GM04503 (cell line): ENCODE measurements at regions not wholly inside any gene's neighbourhood (a gene's known extent, or its start where the extent isn't known, plus 50 kb on each side); places are given as distances from the start of the nearest gene placed in this dataset.

ENCODE experiments used
- DNase-seq: peaks from one replicate; pipeline ENCODE4 v3.0.0-alpha.2; 2012; ENCODE audit warnings: low read depth

DNA sequence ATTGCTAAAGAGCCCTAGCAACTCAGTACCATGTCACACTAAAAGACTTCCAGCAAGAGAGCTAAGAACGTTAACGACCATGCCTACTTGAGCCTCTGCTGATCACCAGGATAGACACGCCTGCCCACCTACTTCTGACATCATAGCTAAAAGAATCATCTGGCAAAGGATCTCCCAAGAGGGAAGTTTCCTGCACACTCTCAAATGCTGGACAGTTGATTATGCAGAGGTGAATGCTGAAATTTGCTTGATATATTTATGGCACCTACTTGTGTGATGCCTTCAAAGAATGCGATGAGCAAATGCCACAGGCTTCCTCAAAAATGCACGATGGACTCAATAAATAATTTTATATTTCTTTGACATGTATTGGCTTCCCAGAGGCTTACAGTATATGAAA lies 113.6 kb downstream of the GALC start:
- DNase-seq, result no peak

DNA sequence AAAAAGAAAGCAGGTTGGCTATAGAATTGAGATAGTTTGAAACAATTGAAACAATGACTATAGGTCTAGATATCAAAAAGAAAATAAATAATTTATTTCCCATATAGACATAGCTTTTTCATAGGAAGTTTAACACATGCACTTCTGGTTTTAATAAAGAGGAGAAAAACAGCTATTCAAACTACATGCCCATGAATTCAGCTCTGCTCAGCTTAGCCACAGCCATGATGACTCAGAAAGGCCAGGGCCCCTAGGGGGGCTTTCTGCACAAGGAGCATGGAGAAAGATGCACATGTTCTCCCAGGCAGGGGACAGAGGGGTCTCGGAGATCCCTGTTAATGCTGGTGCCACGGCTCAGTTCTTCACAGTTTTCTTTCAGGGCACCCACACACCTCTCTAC lies 114.0 kb downstream of the GALC start:
- no peak for DNase-seq

DNA sequence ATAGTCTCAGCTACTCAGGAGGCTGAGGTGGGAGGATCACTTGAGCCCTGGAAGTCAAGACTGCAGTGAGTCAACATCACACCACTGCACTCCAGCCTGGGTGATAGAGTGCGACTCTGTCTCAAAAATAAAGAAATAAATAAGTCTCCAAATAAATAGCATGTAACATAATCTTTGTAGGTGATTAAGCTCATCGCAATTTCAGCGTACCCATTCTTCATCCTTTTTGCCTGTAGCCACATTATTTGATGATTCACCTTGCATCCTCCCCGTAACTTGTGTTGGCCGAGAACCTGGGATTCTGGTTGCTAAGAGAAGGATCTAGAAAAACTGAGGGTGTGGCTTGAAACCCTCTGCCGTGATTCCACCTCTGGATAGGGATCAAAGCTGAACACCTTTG lies 115.1 kb downstream of the GALC start:
- DNase-seq, result no peak

DNA sequence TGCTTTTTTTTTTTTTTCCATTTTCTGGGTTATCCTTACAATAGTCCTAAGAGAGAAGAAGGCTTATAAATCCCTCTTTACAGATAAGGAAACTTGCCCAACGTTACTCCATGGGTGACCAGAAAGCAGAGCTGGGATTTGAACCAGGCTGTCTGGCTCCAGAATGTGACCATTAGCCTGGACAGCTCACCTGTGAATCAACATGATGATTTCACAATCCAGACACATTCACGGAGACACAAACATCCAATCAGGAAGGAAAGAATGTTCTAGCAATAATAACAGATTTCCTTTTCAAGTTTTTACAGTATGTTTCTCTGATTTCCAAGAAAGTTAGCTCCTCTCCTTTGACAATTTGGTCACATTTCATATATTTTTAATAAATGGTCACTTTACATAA lies 118.3 kb downstream of the GALC start:
- DNase-seq, result no peak

DNA sequence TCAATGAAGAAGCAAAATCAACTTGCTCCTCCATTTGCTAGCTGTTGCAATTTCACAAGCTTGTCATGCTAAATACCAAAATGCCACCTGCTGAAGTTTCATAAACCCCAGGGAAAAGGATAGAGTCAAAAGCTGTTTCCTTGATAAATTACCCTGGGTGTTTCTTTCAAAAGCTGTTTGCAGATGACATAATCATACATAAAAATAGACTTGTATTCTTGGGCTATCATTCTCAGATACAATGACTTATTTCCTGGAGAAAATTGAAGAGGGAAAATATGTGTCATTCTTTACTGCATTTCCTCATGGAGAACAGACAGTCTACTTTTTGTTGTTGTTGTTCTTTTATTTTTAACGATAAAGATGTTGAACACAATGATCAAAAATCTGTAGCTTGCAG lies 119.2 kb downstream of the GALC start:
- no peak for DNase-seq

DNA sequence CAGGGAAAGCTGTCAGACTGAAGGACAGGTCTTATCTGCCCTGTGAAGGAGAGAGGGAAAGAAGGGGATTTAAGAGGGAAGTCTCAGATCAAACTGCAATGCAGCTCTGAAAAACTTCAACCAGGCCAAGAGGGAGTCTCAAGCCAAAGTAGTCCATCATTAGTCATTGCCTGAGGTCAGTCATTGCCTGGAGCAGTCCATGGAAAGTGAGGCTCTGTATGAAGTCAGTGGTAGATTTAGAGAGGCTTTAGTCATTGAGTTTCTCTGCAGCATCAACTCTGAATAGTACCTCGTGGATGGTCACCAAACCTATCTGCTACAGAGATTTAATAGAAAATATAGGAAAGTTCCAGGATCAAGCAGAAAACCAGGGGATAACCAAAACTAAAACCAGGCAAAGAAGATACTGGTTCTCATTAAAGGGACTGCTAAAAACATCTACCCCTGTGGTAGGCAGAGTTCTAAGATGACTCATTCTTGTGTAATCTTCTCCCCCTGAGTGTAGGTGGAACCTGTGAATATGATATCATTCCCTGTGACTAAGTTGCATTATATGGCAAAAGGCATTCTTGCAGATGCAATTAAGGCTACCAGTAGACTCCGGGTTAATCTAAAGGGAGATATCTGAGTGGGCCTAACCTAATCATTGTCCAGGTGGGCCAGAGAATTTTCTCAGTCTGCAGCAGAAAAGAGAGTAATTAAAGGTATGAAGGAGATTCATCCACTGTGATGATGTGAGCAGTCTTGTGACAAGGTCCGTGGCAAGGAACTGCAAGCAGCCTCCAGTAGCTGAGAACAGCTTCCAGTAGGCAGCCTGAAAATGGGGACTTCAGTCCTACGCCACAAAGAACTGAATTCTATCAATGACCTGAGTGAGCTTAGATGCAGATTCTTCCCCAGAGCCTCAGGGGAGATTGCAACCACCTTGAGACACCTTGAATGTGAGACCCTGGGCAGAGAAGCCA lies 123.1 kb downstream of the GALC start:
- DNase-seq, result peak; percentile 47

DNA sequence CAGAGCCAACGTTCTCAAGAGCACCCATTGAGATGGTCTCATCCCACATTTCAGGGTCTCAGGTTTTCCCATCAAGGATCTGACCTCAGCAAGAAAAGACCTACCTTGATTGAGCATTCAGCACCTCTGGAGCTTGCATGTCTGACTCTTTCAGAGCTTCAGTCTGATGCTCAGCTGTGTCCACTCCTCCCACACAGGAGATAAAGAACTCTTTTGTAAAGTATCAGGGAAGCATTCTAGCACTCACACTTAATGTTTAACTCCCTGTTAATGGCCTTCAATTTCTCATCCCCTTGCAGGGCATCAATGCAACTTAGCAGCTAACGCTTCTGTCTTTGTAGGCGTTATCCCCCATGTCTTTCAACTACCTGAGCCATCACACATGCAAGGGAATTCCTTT lies 124.1 kb downstream of the GALC start:
- DNase-seq, result no peak

DNA sequence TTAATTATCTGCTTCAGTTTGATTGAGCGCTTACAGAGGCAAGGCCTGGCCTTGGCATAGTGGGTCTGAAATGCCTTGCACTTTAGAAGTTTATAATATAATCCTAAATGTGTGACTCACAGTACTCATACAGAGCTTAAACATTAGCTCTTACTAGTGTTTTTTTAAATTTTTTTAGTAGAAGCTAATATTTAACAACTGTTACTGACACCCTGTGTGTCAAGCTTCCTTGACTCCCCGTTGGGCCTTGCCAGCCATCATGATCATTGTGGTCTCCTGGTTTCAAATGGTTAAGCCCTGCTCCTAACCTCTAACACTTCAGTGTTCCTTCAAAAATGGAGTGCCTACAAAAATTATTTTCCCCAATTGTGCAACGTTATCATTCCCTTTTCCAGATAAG lies 126.9 kb downstream of the GALC start:
- DNase-seq, result no peak

DNA sequence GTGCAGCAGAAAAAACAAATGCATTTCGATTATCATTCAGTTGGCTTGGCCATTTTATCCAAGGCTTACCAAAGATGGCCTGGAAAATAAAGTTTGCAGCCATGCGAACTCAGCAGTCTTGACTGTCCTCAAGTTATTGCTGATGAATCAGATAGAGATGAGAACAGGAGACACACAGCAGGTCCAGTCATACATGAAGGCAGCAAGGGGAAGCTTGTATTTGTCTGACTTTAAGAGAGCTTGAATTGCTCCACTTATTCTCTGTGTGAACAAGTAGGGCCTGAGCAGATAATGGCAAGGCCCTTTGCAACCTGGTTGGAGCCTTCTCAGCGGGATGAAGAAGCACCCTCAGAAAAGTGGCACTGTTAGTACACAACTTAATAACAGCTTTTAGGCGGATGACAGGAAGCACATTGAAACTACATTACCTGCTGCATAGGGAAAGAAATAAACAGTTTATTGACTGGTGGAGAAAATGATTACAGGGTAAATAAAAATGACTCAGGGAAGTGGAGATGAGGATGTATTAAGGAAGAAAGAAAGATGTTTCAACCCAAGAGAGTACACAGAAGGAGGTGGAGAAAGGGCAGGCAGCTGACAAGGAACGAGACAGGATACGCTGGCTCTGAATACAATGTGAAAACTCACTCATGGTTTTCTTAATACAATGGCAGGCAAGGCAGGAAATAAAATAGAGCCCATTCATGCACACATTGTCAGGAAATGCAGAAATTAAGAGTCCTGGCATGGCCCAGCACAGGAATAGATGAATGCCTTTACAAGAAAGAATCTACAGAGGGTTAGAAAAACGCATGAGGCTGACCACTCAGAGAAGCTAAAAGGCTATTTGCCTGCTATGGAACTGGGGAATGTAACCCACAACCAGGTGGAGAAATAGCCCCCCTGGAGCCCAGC lies 128.4 kb downstream of the GALC start:
- DNase-seq, result no peak

DNA sequence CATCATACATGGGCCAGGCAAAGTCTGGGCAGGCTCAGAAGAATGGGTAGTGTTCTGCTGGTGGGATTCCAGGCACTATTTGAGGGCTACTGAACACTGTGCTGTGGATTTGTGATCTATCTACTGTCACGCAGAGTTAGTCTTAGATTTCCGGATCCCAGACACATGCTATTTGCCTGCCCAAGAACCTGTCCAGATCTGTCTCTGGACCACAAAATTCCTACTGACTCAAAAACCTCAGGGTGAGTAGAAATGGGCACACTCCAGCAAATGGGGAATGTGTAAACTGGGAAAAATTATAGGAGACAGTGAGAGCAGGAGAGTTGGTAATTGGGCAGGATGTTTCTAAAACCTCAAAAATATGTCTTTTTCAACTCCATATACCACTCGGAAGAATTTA lies 129.9 kb downstream of the GALC start:
- DNase-seq, result no peak

DNA sequence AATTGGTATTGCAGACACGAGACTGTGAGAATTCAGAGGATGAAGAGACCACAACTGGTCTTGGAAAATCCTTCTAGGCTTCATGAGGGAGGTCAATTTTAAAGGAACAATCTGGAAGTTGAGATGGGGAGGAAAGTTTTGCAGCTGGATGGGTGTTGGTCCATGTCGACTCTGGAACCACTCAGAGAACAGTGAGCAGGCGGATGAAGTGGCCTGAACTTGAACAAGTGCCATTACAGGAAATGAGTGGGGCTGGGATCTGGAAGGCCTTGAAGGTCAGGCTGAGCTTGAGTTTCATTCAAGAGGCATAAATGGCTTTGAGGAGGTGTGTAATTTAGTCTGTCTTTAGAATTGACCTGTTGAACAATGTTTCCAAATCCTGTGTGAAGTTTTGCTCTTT lies 140.9 kb downstream of the GALC start:
- no peak for DNase-seq

DNA sequence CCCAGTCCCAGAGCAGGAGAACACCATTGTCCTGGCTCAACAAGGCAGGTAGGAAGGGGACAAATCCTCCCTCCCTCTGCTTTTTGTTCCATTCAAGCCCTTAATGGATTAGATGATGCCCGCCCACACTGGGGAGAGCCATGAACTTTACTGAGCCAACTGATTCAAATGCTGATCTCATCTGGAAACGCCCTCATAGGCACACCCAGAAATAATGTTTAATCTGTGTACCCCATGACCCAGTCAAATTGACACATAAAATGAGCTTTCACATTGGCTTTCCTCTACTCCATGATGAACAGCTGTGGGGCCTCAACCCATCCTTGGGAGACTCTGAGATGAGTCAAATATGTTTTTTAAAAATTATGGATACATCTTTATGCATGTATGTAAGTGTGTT lies 141.8 kb downstream of the GALC start:
- DNase-seq, result no peak

DNA sequence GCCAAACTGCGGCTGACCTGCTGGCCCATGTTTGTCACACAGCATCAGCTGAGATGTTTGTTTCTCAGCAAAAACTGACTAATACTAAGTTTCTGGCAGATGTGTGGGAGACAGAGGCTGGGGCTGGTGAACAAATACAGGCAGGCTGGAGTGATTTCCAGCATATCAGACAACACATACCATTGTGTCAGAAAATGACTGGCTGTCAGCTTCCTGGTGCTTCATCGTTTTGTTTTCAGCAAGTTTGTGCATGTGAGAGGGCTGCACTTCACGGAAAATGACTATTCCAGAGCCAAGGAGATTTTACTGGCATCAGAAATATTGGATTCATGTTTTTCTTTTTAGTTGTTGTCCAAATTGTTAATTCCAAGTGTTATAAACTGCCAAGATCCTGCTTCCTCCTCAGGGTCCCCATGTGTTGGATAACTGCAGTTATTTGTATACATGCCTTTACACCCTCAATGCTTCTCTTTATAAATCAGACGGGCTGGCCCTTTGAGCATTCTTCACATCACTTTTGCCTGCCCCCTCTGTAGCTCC lies 145.7 kb downstream of the GALC start:
- DNase-seq, result no peak

DNA sequence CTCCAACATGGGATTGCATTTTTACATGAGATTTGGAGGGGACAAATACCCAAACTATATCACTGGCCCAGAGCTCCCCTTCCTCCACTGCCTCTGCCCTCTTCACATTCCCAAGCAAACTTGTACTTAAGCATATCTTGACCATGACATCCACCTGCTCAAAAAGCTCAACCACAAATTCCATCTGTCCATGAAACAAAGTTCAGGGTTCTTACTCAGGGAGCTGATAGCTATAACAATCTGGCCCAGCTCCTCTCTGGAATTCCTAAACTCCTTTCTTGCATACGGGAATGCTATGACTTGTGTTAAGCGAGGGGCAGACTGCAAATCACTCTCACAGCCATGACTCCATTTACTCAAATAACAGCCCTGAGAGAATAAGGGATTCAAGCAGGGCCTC lies 152.1 kb downstream of the GALC start:
- no peak for DNase-seq

DNA sequence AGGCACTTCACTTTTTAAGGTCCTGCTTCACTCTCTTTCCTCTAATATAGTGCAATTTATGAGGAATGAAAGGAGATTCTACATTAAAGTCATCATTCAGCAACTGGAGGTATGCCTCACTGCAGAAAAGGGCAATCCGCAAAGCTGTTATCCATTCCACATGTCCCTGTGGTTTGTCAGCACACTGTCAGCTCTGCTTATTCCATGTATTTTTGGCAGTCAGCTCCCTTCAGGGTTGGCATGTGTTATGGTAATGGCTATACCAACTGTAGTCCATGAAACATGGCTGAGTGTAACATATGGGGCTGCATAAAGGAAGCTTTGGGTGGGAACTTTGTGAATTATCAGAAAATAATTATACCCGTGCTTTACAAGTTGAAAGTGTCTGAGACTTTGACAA lies 154.1 kb downstream of the GALC start:
- DNase-seq, result no peak

DNA sequence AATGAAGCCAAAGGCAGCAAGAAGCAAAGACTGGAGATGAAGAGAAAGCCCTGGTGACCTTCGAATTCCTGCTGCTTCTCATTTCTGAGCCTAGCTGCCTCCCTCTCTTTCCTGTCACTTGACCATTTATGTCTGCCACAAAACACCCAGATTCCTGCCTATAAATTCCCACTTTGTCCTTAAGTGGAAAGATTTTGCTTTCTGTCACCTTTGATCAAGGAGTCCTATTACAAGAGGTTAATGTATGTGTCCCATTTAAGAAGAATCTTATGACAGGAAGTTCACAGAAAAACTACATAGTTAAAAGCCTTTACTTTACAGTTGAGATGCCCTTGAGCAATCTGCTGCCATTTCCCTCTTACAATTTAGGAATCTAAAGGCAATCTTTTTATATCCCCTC lies 155.7 kb downstream of the GALC start:
- DNase-seq, result no peak

DNA sequence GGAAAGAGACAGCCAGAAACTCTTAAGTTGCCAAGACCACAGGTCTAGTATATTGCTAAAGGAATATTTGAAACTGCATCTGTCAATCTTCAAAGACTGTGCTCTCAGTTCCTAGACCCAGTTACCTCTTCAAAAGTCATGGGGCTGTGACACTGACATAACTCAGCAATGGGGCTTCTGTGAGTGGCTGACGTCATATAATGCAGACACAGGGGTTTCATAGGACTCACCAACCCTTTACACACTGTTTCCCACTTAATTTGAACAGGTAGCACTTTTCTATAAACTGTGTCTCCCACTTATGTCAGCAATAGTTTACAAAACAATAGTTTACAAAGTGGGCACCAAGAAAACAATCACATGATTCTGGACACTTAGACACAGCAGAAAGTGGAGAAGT lies 158.4 kb downstream of the GALC start:
- DNase-seq, result no peak

DNA sequence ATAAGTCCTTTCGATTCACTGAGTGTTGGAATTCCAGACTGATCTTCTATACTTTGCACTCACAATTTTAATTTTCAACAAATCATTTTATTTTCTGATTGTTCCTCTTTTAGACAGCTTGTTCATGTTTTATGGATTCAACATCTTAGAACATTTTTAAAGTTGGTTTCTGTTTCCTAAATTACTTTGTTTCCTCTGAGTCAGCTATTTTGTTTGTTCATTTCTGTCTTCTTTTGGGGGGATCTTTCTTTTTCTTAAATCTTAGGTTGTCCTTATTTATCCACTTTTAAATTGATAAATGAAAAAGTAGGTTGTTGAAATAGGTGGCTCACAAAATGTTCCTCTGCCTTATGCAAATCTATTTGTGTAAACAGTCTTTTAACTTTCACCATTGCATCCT lies 160.0 kb downstream of the GALC start:
- no peak for DNase-seq

DNA sequence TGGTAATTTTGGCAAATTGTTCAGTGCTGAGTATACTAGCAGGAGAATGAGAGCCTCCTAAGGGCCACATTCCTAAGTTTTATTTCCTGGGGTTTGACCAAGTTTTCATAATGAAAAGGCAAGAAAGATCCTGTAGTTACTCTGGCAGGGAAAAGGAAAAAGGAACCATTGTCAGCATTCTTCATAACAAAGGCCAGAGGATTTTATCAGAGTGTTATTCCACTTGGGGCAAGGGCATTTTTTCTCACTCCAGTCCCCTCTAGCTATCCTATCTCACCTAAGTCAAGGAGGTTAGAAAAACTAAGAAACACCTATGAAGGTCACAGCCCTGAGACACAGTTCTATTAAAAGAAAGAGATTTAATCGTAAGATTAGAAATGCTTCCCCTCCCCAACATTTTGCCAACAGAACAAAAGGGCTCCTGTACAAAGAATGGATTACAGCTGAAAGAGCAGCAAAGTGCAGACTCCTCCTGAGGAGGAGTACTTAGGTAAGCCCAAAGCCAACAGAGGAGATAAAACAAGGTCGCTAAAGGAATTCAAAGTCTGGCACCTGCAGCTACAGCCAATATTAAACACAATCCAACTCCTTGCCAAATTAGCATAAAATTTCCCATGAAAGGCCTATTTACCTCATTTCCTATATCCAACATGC lies 162.4 kb downstream of the GALC start:
- peak; percentile 5 for DNase-seq

DNA sequence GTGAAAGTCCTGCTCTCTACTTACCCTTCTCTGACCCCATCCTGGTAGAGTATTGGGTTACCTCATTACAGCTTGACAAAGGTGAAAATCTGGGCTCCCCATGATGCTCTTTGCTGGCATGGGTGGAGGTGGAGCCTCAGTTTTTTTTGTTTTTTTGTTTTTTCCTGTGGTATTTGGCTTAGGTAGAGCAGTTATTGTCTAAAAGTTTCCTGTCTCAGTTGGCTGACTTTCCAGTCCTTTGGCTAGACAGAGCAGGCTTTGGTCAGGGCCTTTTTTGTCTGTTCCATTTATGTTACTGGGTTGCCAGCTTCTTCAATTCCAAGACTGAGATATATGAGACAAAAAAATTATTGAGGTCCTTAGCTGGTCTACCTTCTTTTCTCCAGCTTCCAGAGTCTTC lies 163.4 kb downstream of the GALC start:
- DNase-seq, result no peak

DNA sequence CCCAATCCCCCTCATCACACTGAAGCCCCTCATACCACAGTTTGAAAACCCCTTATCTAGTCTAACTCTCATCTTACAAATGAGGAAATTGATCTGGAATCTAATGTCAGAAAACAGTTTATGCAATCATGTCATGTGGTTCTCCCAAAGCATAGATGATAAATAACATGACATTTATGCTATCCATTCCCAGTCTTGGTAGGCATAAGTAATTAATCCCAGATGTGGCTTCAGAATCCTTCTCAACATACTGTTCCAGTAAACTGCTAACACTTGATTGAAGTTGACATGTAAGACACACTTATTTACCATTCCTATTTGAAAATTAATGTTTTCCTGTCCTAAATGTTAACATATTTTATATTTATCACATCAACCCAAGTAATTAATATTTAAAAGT lies 168.7 kb downstream of the GALC start:
- no peak for DNase-seq

DNA sequence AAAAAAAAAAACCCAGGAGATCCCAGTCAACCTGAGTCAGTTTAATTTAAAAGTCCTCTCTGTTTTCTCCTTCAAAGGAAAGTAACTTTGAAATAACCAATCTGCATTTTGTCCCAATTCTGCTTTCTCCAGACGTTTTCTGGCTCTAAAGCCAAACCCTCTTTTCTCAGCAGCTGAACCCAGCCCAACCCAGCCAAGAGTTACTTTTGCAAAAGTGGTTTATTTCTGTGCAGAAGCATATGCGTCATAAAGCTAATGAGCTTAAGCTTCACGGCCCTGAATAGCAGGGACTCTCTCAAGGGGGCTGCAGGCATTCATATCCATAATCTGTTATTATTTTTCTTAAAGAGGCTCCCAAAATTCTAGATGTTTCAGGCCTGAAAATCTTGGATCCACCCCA lies 176.6 kb downstream of the GALC start:
- DNase-seq, result no peak
